ENCODE measurements at regions not wholly inside any gene's neighbourhood (a gene's known extent, or its start where the extent isn't known, plus 50 kb on each side); places are given as distances from the start of the nearest gene placed in this dataset.
A peak's percentile ranks its signal among the peaks of the same experiment; 100 is the strongest.

GRCh38 chr12:41924111-41924510 is 220.6 kb downstream of the GXYLT1 start:
- TF ChIP-seq, protein P1, sequence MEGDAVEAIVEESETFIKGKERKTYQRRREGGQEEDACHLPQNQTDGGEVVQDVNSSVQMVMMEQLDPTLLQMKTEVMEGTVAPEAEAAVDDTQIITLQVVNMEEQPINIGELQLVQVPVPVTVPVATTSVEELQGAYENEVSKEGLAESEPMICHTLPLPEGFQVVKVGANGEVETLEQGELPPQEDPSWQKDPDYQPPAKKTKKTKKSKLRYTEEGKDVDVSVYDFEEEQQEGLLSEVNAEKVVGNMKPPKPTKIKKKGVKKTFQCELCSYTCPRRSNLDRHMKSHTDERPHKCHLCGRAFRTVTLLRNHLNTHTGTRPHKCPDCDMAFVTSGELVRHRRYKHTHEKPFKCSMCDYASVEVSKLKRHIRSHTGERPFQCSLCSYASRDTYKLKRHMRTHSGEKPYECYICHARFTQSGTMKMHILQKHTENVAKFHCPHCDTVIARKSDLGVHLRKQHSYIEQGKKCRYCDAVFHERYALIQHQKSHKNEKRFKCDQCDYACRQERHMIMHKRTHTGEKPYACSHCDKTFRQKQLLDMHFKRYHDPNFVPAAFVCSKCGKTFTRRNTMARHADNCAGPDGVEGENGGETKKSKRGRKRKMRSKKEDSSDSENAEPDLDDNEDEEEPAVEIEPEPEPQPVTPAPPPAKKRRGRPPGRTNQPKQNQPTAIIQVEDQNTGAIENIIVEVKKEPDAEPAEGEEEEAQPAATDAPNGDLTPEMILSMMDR (IDR thresholded peaks at IDR 0.05; ENCODE audit: low read length, missing control alignments), result no peak
- DNase-seq (ENCODE audit: low read depth), result no peak
- no peak overlapping the region for H3K4me3 ChIP-seq (replicated peaks; ENCODE audit: low read depth, low read length)

DNA sequence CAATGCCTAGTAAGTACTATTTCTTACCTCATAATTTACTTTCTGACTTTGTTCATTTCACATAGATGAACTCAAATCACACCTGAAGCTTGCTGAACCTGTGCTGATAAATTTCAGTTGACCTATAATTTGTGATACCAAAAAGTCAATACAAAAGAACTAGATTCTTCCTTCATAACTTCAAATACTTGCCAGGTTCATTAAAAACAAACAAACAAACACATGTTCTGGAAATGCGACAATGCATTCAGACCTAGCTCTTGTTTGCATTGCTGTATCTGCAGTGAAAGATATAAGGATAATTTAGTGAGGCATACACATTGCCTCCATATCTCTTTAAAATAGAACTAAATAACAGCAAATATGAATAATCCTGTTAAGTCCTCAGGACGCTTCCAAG is 221.3 kb downstream of the GXYLT1 start:
- no peak overlapping the region for H3K4me3 ChIP-seq (replicated peaks; ENCODE audit: low read depth, low read length)
- no peak for DNase-seq (ENCODE audit: low read depth)
- TF ChIP-seq, protein P1 (IDR thresholded peaks at IDR 0.05; ENCODE audit: low read length, missing control alignments), result no peak

- DNase-seq (ENCODE audit: low read depth), result no peak
- TF ChIP-seq, protein P1 (IDR thresholded peaks at IDR 0.05; ENCODE audit: low read length, missing control alignments), result no peak
- no peak overlapping the region for H3K4me3 ChIP-seq (replicated peaks; ENCODE audit: low read depth, low read length)
Measured at GRCh38 chr12:41920355-41920754, 224.3 kb downstream of the GXYLT1 start.

DNA sequence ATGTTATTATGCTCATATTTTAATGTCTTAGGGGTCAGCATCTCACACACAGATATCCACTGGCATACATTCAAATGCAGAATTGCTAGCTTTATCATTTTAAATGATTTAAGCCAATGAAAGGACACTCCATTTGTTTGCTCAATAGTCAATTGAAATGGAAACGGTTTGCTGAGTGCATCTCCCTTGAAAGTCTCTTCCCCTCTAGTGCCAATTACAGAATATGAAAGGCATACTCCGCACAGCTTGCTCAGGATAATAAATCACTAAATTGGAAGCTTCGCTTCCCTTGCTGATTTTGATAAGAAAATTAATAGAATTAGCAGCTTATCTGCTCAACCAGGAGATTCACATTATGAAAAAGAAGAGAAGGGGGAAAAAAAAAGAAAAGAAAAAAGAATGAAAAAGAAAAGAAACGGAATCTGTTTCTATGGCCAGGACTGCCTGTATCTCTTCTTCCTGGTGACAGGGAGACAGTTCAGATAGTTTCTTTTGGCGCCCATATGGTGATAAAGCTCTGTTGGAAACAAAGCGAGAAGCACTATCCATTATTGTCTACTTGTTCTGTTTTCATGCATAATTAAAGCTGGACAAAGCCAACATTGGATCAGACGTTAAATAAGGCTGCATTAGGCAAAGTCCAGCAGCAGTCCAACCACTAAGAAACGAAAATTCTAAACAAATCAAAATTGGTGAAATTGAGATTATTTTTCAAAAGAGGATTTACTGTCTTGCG is 225.0 kb downstream of the GXYLT1 start:
- TF ChIP-seq, protein P1 (IDR thresholded peaks at IDR 0.05; ENCODE audit: low read length, missing control alignments), result no peak
- no peak overlapping the region for H3K4me3 ChIP-seq (replicated peaks; ENCODE audit: low read depth, low read length)
- no peak for DNase-seq (ENCODE audit: low read depth)

DNA sequence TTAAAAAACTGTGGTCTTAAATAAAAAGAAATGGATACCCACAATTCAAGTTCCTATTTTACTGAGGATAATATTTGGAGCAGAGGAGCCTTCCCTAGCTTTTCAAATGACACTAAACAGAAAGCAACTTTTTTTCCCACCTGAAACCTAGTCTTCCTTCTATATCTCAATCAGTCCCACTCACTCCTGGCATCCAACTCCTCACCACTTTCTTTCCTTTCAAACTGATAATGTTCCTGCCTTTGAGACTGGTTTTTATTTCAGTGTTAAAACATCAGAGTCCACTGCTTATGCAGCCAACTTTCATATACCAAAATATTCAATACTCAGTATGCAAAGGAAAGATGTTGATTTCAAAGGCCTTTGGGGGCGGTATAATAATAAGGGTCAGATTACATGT is 225.6 kb downstream of the GXYLT1 start:
- TF ChIP-seq, protein P1 (IDR thresholded peaks at IDR 0.05; ENCODE audit: low read length, missing control alignments), result no peak
- no peak for DNase-seq (ENCODE audit: low read depth)
- no peak overlapping the region for H3K4me3 ChIP-seq (replicated peaks; ENCODE audit: low read depth, low read length)

GRCh38 chr12:41917938-41918341 is 226.7 kb downstream of the GXYLT1 start:
- peak; percentile 18 for DNase-seq (ENCODE audit: low read depth)

More at GRCh38 chr12:41917938-41918341, 226.7 kb downstream of the GXYLT1 start:
- TF ChIP-seq, protein P1 (IDR thresholded peaks at IDR 0.05; ENCODE audit: low read length, missing control alignments), result no peak
- H3K4me3 ChIP-seq (replicated peaks; ENCODE audit: low read depth, low read length), result no peak overlapping the region

Data from fibroblast of pulmonary artery (primary cell).